Effector memory CD4-positive, alpha-beta T cell (primary cell): ENCODE measurements at regions not wholly inside any gene's neighbourhood (a gene's known extent, or its start where the extent isn't known, plus 50 kb on each side); places are given as distances from the start of the nearest gene placed in this dataset.

Source experiments
- DNase-seq, 3 donors: peaks; one replicate each; pipeline ENCODE4 v3.0.0-alpha.2; 2020
- H3K27ac ChIP-seq: 2 replicates; pipeline ENCODE4 v1.7.0; 2013; ENCODE audit warnings: mild to moderate bottlenecking, low read length, moderate library complexity; ENCODE audit not compliant: insufficient read depth, poor library complexity, severe bottlenecking
- H3K27me3 ChIP-seq: replicated peaks from 2 replicates; pipeline ENCODE4 v1.7.0; 2013; ENCODE audit warnings: mild to moderate bottlenecking, low read length; ENCODE audit not compliant: insufficient read depth, control insufficient read depth, poor library complexity, severe bottlenecking
- H3K36me3 ChIP-seq: 2 replicates; pipeline ENCODE4 v1.7.0; 2013; ENCODE audit warnings: mild to moderate bottlenecking, low read length, moderate library complexity; ENCODE audit not compliant: control insufficient read depth, insufficient read depth
- H3K4me1 ChIP-seq: 2 replicates; pipeline ENCODE4 v1.7.0; 2013; ENCODE audit warnings: low read length, mild to moderate bottlenecking; ENCODE audit not compliant: control insufficient read depth, insufficient read depth, poor library complexity, severe bottlenecking
- H3K4me3 ChIP-seq: 2 replicates; pipeline ENCODE4 v1.7.0; 2013; ENCODE audit warnings: low read length, low read depth, mild to moderate bottlenecking; ENCODE audit not compliant: insufficient read depth, poor library complexity, severe bottlenecking
- H3K9me3 ChIP-seq: 2 replicates; pipeline ENCODE4 v1.7.0; 2013; ENCODE audit warnings: mild to moderate bottlenecking, low read length, moderate library complexity; ENCODE audit not compliant: control insufficient read depth

- no peak for DNase-seq
- H3K4me3 ChIP-seq = no peak overlapping the region
- H3K9me3 ChIP-seq = no peaks in the 10 kb centered on the region
- H3K36me3 ChIP-seq = no peaks in the 10 kb centered on the region
- no peak overlapping the region for H3K27ac ChIP-seq
- H3K27me3 ChIP-seq = no peaks in the 10 kb centered on the region
- H3K4me1 ChIP-seq = no peaks in the 10 kb centered on the region
These were observed 68.7 kb upstream of the FSTL4 start for GRCh38 chr5:133680830-133681565.

GRCh38 chr5:133679534-133679933, 67.2 kb upstream of the FSTL4 start:
- H3K9me3 ChIP-seq = no peaks in the 10 kb centered on the region
- H3K4me3 ChIP-seq = no peak overlapping the region
- no peaks in the 10 kb centered on the region for H3K36me3 ChIP-seq
- no peaks in the 10 kb centered on the region for H3K4me1 ChIP-seq
- H3K27me3 ChIP-seq = no peaks in the 10 kb centered on the region
- DNase-seq = no peak
- no peak overlapping the region for H3K27ac ChIP-seq

GRCh38 chr5:133675376-133676154, 63.2 kb upstream of the FSTL4 start:
- DNase-seq = no peak
- no peak overlapping the region for H3K4me3 ChIP-seq
- H3K9me3 ChIP-seq = no peaks in the 10 kb centered on the region
- H3K36me3 ChIP-seq = no peaks in the 10 kb centered on the region
- H3K27me3 ChIP-seq = no peaks in the 10 kb centered on the region
- H3K27ac ChIP-seq = no peak overlapping the region
- no peaks in the 10 kb centered on the region for H3K4me1 ChIP-seq

GRCh38 chr5:133670336-133670735, 58.0 kb upstream of the FSTL4 start:
- H3K27me3 ChIP-seq = no peaks in the 10 kb centered on the region
- H3K36me3 ChIP-seq = no peaks in the 10 kb centered on the region
- no peaks in the 10 kb centered on the region for H3K4me1 ChIP-seq
- no peak overlapping the region for H3K27ac ChIP-seq
- H3K9me3 ChIP-seq = no peaks in the 10 kb centered on the region
- no peak overlapping the region for H3K4me3 ChIP-seq
- DNase-seq = no peak

GRCh38 chr5:133669472-133669871, 57.1 kb upstream of the FSTL4 start:
- H3K9me3 ChIP-seq = no peaks in the 10 kb centered on the region
- H3K4me1 ChIP-seq = no peaks in the 10 kb centered on the region
- no peaks in the 10 kb centered on the region for H3K36me3 ChIP-seq
- H3K27me3 ChIP-seq = no peaks in the 10 kb centered on the region
- no peak for DNase-seq
- no peak overlapping the region for H3K27ac ChIP-seq
- no peak overlapping the region for H3K4me3 ChIP-seq

GRCh38 chr5:133668458-133668857, 56.1 kb upstream of the FSTL4 start:
- Histone ChIP-seq H3K4me3 (no peak overlapping the region), H3K4me1 (no peaks in the 10 kb centered on the region), H3K36me3 (no peaks in the 10 kb centered on the region), H3K27ac (no peak overlapping the region), H3K27me3 (no peaks in the 10 kb centered on the region), H3K9me3 (no peaks in the 10 kb centered on the region)
- DNase-seq = no peak

- H3K27me3 ChIP-seq = no peaks in the 10 kb centered on the region
- no peaks in the 10 kb centered on the region for H3K4me1 ChIP-seq
- H3K9me3 ChIP-seq = no peaks in the 10 kb centered on the region
- H3K27ac ChIP-seq = no peak overlapping the region
- DNase-seq = no peak
- no peaks in the 10 kb centered on the region for H3K36me3 ChIP-seq
- H3K4me3 ChIP-seq = no peak overlapping the region
These were observed 54.9 kb upstream of the FSTL4 start for GRCh38 chr5:133667217-133667616.

GRCh38 chr5:133665571-133665970, 53.2 kb upstream of the FSTL4 start:
- no peak for DNase-seq
- Histone ChIP-seq H3K4me3 (no peak overlapping the region), H3K9me3 (no peaks in the 10 kb centered on the region), H3K27me3 (no peaks in the 10 kb centered on the region), H3K27ac (no peak overlapping the region), H3K4me1 (no peaks in the 10 kb centered on the region), H3K36me3 (no peaks in the 10 kb centered on the region)

- Histone ChIP-seq H3K9me3 (no peaks in the 10 kb centered on the region), H3K4me1 (no peaks in the 10 kb centered on the region), H3K36me3 (no peaks in the 10 kb centered on the region), H3K27me3 (no peaks in the 10 kb centered on the region), H3K27ac (no peak overlapping the region), H3K4me3 (no peak overlapping the region)
- no peak for DNase-seq
These were observed 52.1 kb upstream of the FSTL4 start for GRCh38 chr5:133664422-133664821.

GRCh38 chr5:133663397-133664054, 51.2 kb upstream of the FSTL4 start:
- Histone ChIP-seq H3K36me3 (no peaks in the 10 kb centered on the region), H3K4me3 (no peak overlapping the region), H3K4me1 (no peaks in the 10 kb centered on the region), H3K27me3 (no peaks in the 10 kb centered on the region), H3K9me3 (no peaks in the 10 kb centered on the region), H3K27ac (no peak overlapping the region)
- DNase-seq = no peak
